Lung (tissue), 11 donors: ENCODE measurements at regions not wholly inside any gene's neighbourhood (a gene's known extent, or its start where the extent isn't known, plus 50 kb on each side); places are given as distances from the start of the nearest gene placed in this dataset.

Experiments used
- ATAC-seq: fragments of 200-7000 bp; cut with Tn5 transposase; one replicate; pipeline ENCODE4 v1.9.1; 2020; ENCODE audit warnings: moderate number of reproducible peaks; ENCODE audit not compliant: insufficient read depth, low FRiP score
- DNase-seq, 3 donors: peaks; one replicate each; pipeline ENCODE4 v3.0.0-alpha.2; 2013 to 2017
- H3K27ac ChIP-seq, 2 donors: one replicate each; pipeline ENCODE4 v1.5.1; 2013; ENCODE audit warnings: mild to moderate bottlenecking in 2 of 2, moderate library complexity in 2 of 2, control low read depth in 1 of 2, inconsistent platforms in 1 of 2, low read depth in 1 of 2, low read length in 1 of 2
- H3K27me3 ChIP-seq, 3 donors: one replicate each; pipeline ENCODE4 v1.5.1; 2013; ENCODE audit warnings: low read length in 2 of 3; ENCODE audit not compliant: control insufficient read depth in 3 of 3, insufficient read depth in 3 of 3
- H3K36me3 ChIP-seq, 4 donors: one replicate each; pipeline ENCODE4 v1.5.1; 2013; ENCODE audit warnings: low read length in 4 of 4, mild to moderate bottlenecking in 1 of 4, moderate library complexity in 1 of 4; ENCODE audit not compliant: control insufficient read depth in 4 of 4, insufficient read depth in 4 of 4
- H3K4me1 ChIP-seq, 5 donors: one replicate each; pipeline ENCODE4 v1.5.1; 2013; ENCODE audit warnings: low read length in 5 of 5, mild to moderate bottlenecking in 2 of 5, moderate library complexity in 1 of 5; ENCODE audit not compliant: control insufficient read depth in 5 of 5, insufficient read depth in 5 of 5
- H3K4me3 ChIP-seq: one replicate; pipeline ENCODE4 v1.5.1; 2013; ENCODE audit warnings: mild to moderate bottlenecking, control low read depth, moderate library complexity
- H3K9ac ChIP-seq, 2 donors: one replicate each; pipeline ENCODE4 v1.5.1; 2013; ENCODE audit warnings: low read length in 2 of 2, control low read depth in 1 of 2; ENCODE audit not compliant: insufficient read depth in 1 of 2
- H3K9me3 ChIP-seq, 4 donors: one replicate each; pipeline ENCODE4 v1.5.1; 2013; ENCODE audit warnings: low read length in 3 of 4, mild to moderate bottlenecking in 1 of 4, moderate library complexity in 1 of 4; ENCODE audit not compliant: control insufficient read depth in 4 of 4, insufficient read depth in 3 of 4
- CTCF ChIP-seq: IDR thresholded peaks from 2 replicates; pipeline ENCODE4 v1.5.1; 2012; ENCODE audit warnings: mild to moderate bottlenecking; ENCODE audit errors: control extremely low read depth, extremely low read depth
- WGBS, 2 donors: extraction: QIAGEN DNeasy Blood & Tissue Kit; methylation state at CpG; one replicate each; pipeline ENCODE4 v1.1.7; 2013; 5-methylcytosine and 5-hydroxymethylcytosine counted together
- donor health status: control.
- donor health status: control.
- donor health status: Bipolar disorder and iron deficiency.
- donor health status: healthy.
- donor health status: DM: yes; HTN: yes; CAD: no.

GRCh38 chr2:215705771-215706361, 270.0 kb upstream of the FN1 start:
- DNase-seq (peak; percentile 81 to 98 (median 98)), ATAC-seq (no peak)
- WGBS, 2 donors, result 47 to 74% methylated on average over 2 of the region's 2 CpGs
- Histone ChIP-seq H3K9ac (no peak overlapping the region), H3K4me1 (peaks cover 0 to 60% (median 33%) of the 10 kb centered on the region in 5 donors), H3K4me3 (no peak overlapping the region), H3K27me3 (no peaks in the 10 kb centered on the region), H3K36me3 (no peaks in the 10 kb centered on the region), H3K27ac (no peak overlapping the region), H3K9me3 (no peaks in the 10 kb centered on the region)
- TF ChIP-seq CTCF, result no peak

- Histone ChIP-seq H3K4me3 (no peak overlapping the region), H3K36me3 (no peaks in the 10 kb centered on the region), H3K9me3 (no peaks in the 10 kb centered on the region), H3K27ac (no peak overlapping the region), H3K4me1 (peaks cover 0 to 60% (median 32%) of the 10 kb centered on the region in 5 donors), H3K9ac (no peak overlapping the region), H3K27me3 (no peaks in the 10 kb centered on the region)
- DNase-seq (peak in 1 of 3 donors; percentile 36), ATAC-seq (no peak)
- no peak for TF ChIP-seq CTCF
- WGBS, 2 donors, result 86 to 91% methylated on average over 2 of the region's 2 CpGs
Measured at GRCh38 chr2:215705281-215705680, 269.4 kb upstream of the FN1 start.

- Histone ChIP-seq H3K4me1 (peaks cover 0 to 44% (median 13%) of the 10 kb centered on the region in 5 donors), H3K4me3 (no peak overlapping the region), H3K9me3 (no peaks in the 10 kb centered on the region), H3K9ac (no peak overlapping the region), H3K27ac (no peak overlapping the region), H3K36me3 (no peaks in the 10 kb centered on the region), H3K27me3 (no peaks in the 10 kb centered on the region)
- DNase-seq, result peak; percentile 13 to 45 (median 44)
- ATAC-seq, result no peak
- TF ChIP-seq CTCF, result no peak
- WGBS, 2 donors, result 79 to 80% methylated on average over 7 of the region's 7 CpGs
Measured at GRCh38 chr2:215702116-215702902, 266.4 kb upstream of the FN1 start.
